ENCODE measurements at regions not wholly inside any gene's neighbourhood (a gene's known extent, or its start where the extent isn't known, plus 50 kb on each side); places are given as distances from the start of the nearest gene placed in this dataset.

- Histone ChIP-seq H3K9me3 (no peaks in the 10 kb centered on the region), H3K4me1 (peaks cover 0 to 54% of the 10 kb centered on the region in 2 donors), H3K36me3 (no peaks in the 10 kb centered on the region), H3K27ac (peak overlapping the region; percentile 84 to 87), H3K27me3 (no peaks in the 10 kb centered on the region), H3K4me3 (no peak overlapping the region)
- no peak for DNase-seq (ENCODE audit: low spot score)
- no peak for TF ChIP-seq CTCF (IDR thresholded peaks at IDR 0.05)
These were observed 146.2 kb upstream of the DPH6 start for GRCh38 chr15:35691891-35692867.

- H3K27ac ChIP-seq: peak overlapping the region; percentile 84 to 87
- no peak overlapping the region for H3K4me3 ChIP-seq
- no peaks in the 10 kb centered on the region for H3K36me3 ChIP-seq
- no peak for DNase-seq (ENCODE audit: low spot score)
- peaks cover 0 to 65% of the 10 kb centered on the region in 2 donors for H3K4me1 ChIP-seq
- no peaks in the 10 kb centered on the region for H3K9me3 ChIP-seq
- no peak for TF ChIP-seq CTCF (IDR thresholded peaks at IDR 0.05)
- H3K27me3 ChIP-seq: no peaks in the 10 kb centered on the region
These were observed 147.3 kb upstream of the DPH6 start for GRCh38 chr15:35693286-35693685.

DNA sequence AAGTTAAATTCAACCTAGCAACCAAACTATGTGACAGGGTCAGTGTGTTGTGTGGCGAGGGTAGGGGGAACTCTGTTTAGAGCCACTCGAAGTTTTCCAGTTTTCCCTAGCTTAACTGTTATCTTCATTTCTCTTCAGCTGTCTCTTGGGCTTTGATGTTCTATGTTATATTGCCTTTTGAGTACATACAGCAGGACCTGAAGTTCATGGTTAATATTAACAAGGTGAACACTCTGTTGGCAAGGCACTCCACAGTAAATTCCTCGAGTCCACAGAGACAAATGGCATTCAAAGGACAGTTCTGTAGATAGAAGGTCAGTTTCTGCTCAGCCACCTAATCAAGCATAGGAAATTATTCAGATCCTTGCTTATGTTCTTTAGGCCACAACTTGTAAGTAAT, 147.9 kb upstream of the DPH6 start:
- no peaks in the 10 kb centered on the region for H3K36me3 ChIP-seq
- peaks cover 0 to 71% of the 10 kb centered on the region in 2 donors for H3K4me1 ChIP-seq
- no peaks in the 10 kb centered on the region for H3K9me3 ChIP-seq
- no peaks in the 10 kb centered on the region for H3K27me3 ChIP-seq
- H3K27ac ChIP-seq: peak overlapping the region in 1 of 2 donors; percentile 87
- DNase-seq (ENCODE audit: low spot score): no peak
- H3K4me3 ChIP-seq: no peak overlapping the region
- no peak for TF ChIP-seq CTCF (IDR thresholded peaks at IDR 0.05)

GRCh38 chr15:35695003-35695402, 149.0 kb upstream of the DPH6 start:
- Histone ChIP-seq H3K27ac (no peak overlapping the region), H3K9me3 (no peaks in the 10 kb centered on the region), H3K4me3 (no peak overlapping the region), H3K4me1 (peaks cover 0 to 75% of the 10 kb centered on the region in 2 donors), H3K27me3 (no peaks in the 10 kb centered on the region), H3K36me3 (no peaks in the 10 kb centered on the region)
- DNase-seq (ENCODE audit: low spot score): no peak
- no peak for TF ChIP-seq CTCF (IDR thresholded peaks at IDR 0.05)

GRCh38 chr15:35696767-35697231, 150.8 kb upstream of the DPH6 start:
- H3K27me3 ChIP-seq: no peaks in the 10 kb centered on the region
- peak overlapping the region; percentile 68 to 80 for H3K27ac ChIP-seq
- H3K4me1 ChIP-seq: peaks cover 0 to 62% of the 10 kb centered on the region in 2 donors
- DNase-seq (ENCODE audit: low spot score): no peak
- TF ChIP-seq CTCF (IDR thresholded peaks at IDR 0.05): no peak
- H3K36me3 ChIP-seq: no peaks in the 10 kb centered on the region
- no peaks in the 10 kb centered on the region for H3K9me3 ChIP-seq
- no peak overlapping the region for H3K4me3 ChIP-seq

Measured in right atrium auricular region (tissue), 2 donors.